OCI-LY1 (cell line): ENCODE measurements at regions not wholly inside any gene's neighbourhood (a gene's known extent, or its start where the extent isn't known, plus 50 kb on each side); places are given as distances from the start of the nearest gene placed in this dataset.

ENCODE experiments used
- EZH2 ChIP-seq: fragments of 200-600 bp; sonication (generic), shearing (Covaris generic); IDR thresholded peaks from 2 replicates; pipeline ENCODE4 v1.8.0; 2017; ENCODE audit warnings: borderline replicate concordance, mixed run types, mild to moderate bottlenecking, antibody characterized with exemption, low read length, moderate library complexity, mixed read lengths
- TF ChIP-seq, protein P1 (sequence below): fragments of 200-600 bp; sonication (generic), shearing (Covaris generic); IDR thresholded peaks from 2 replicates; pipeline ENCODE4 v1.5.1; 2017; ENCODE audit warnings: mild to moderate bottlenecking, antibody characterized with exemption, low read length, moderate library complexity, mixed read lengths

DNA sequence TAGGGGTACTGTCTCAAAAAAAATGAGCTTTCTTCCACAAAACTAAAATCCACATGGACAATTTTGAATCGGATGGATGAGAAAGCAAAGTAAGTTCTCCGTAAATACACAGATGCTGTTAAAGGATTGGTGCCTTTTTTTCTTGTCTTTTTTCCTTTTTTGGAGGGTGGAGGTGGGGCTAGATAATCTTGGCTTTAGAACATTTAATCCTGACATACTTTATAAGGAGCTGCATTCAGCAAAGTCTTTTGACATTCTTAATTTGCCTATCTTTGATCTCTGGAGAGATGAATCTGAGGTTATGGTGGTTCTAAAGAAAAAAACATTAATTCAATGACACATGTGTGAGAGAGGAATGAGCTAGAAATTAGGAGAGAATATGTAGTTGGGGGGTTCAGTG lies 312.3 kb upstream of the KCNJ16 start:
- TF ChIP-seq, protein P1, sequence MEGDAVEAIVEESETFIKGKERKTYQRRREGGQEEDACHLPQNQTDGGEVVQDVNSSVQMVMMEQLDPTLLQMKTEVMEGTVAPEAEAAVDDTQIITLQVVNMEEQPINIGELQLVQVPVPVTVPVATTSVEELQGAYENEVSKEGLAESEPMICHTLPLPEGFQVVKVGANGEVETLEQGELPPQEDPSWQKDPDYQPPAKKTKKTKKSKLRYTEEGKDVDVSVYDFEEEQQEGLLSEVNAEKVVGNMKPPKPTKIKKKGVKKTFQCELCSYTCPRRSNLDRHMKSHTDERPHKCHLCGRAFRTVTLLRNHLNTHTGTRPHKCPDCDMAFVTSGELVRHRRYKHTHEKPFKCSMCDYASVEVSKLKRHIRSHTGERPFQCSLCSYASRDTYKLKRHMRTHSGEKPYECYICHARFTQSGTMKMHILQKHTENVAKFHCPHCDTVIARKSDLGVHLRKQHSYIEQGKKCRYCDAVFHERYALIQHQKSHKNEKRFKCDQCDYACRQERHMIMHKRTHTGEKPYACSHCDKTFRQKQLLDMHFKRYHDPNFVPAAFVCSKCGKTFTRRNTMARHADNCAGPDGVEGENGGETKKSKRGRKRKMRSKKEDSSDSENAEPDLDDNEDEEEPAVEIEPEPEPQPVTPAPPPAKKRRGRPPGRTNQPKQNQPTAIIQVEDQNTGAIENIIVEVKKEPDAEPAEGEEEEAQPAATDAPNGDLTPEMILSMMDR = no peak
- no peak for TF ChIP-seq EZH2
